ENCODE measurements at regions not wholly inside any gene's neighbourhood (a gene's known extent, or its start where the extent isn't known, plus 50 kb on each side); places are given as distances from the start of the nearest gene placed in this dataset.
"Not testable (repeated sequence)": the region's sequence is repeated elsewhere in the genome, so short reads cannot be mapped to it uniquely, and the experiment has no call there.

GRCh38 chr9:40884902-40885490 is 243.5 kb downstream of the FOXD4L6 start:
- not testable (repeated sequence) for DNase-seq

- DNase-seq, result peak; percentile 1
These were observed 244.2 kb downstream of the FOXD4L6 start for GRCh38 chr9:40884072-40884901.

- DNase-seq, result not testable (repeated sequence)
These were observed 244.9 kb downstream of the FOXD4L6 start for GRCh38 chr9:40883423-40884071.

GRCh38 chr9:40873753-40874295 is 254.7 kb downstream of the FOXD4L6 start:
- DNase-seq, result not testable (repeated sequence)

- DNase-seq, result not testable (repeated sequence)
These were observed 260.0 kb downstream of the FOXD4L6 start for GRCh38 chr9:40868437-40868836.

Data from stimulated activated CD4-positive, alpha-beta T cell treated with anti-CD3 and anti-CD28 coated beads, Interleukin-15, amount 100 ng/mL, for 24 hours (primary cell).